Adrenal gland (tissue), 9 donors: ENCODE measurements at regions not wholly inside any gene's neighbourhood (a gene's known extent, or its start where the extent isn't known, plus 50 kb on each side); places are given as distances from the start of the nearest gene placed in this dataset.

Experiments used
- DNase-seq, 7 donors: peaks; one replicate each; pipeline ENCODE4 v3.0.0-alpha.2; 2019 to 2020
- H3K27ac ChIP-seq, 5 donors: fragments of 200-600 bp; sonication (generic) in 4 of 5; 1 replicate in 3 of 5; 2 replicates in 2 of 5; pipeline versions ENCODE4 v1.5.1 to v1.8.0; 2016 to 2020; ENCODE audit warnings: mild to moderate bottlenecking in 1 of 5
- H3K27me3 ChIP-seq: fragments of 200-600 bp; 2 replicates; pipeline ENCODE4 v1.8.0; 2021
- H3K36me3 ChIP-seq, 2 donors: fragments of 200-600 bp; replicated peaks in 1 of 2; 1 replicate in 1 of 2; 2 replicates in 1 of 2; pipeline versions ENCODE4 v1.5.1 to v1.8.0; 2018 to 2022
- H3K4me1 ChIP-seq, 2 donors: fragments of 200-600 bp; replicated peaks in 1 of 2; 1 replicate in 1 of 2; 2 replicates in 1 of 2; pipeline versions ENCODE4 v1.5.1 to v1.8.0; 2018 to 2021
- H3K4me3 ChIP-seq, 4 donors: fragments of 200-600 bp; sonication (generic) in 3 of 4; one replicate each; pipeline ENCODE4 v1.5.1; 2016 to 2018
- H3K9me3 ChIP-seq, 3 donors: fragments of 200-600 bp; sonication (generic) in 1 of 3; replicated peaks in 1 of 3; 1 replicate in 2 of 3; 2 replicates in 1 of 3; pipeline versions ENCODE4 v1.5.1 to v1.8.0; 2016 to 2021
- CTCF ChIP-seq, 6 experiments: fragments of 450-650 bp in 4 of 6; fragments of 200-600 bp in 2 of 6; sonication (generic) in 1 of 6; IDR thresholded peaks; 1 replicate in 5 of 6; 2 replicates in 1 of 6; pipeline versions ENCODE4 v1.5.1 to v1.8.0; 2016 to 2021; ENCODE audit warnings: antibody characterized with exemption in 6 of 6, mild to moderate bottlenecking in 2 of 6, moderate library complexity in 1 of 6
- POLR2A ChIP-seq, 2 donors: fragments of 450-650 bp; IDR thresholded peaks; one replicate each; pipeline ENCODE4 v1.6.1; 2017; ENCODE audit warnings: antibody characterized with exemption in 2 of 2, mild to moderate bottlenecking in 2 of 2, moderate library complexity in 1 of 2
- WGBS, 4 donors: extraction: QIAGEN DNeasy Blood & Tissue Kit in 2 of 4; methylation state at CpG; one replicate each; pipeline versions ENCODE4 v1.1.5 to v1.1.7; 2013 to 2017; 5-methylcytosine and 5-hydroxymethylcytosine counted together
- intact Hi-C, 2 donors: fragments of 100-400 bp; cut with DNase I; formaldehyde crosslinking; loops; one replicate each; pipeline versions ENCODE4 v1.14.1 to v1.15.0; 2022 to 2023
- donor health status: healthy with polysubstance abuse.
- donor health status: Bipolar disorder and iron deficiency.
- donor health status: DM: yes; HTN: yes; CAD: no.
- donor health status: DM: no; HTN: no; CAD: no.
- donor health status: DM: no; HTN: no; CAD: no.

GRCh38 chr20:39532205-39532604 is 570.1 kb downstream of the DHX35 start:
- Histone ChIP-seq H3K36me3 (no peaks in the 10 kb centered on the region), H3K4me3 (no peak overlapping the region), H3K4me1 (no peaks in the 10 kb centered on the region), H3K27ac (no peak overlapping the region), H3K27me3 (no peaks in the 10 kb centered on the region), H3K9me3 (no peaks in the 10 kb centered on the region)
- no peak for DNase-seq
- intact Hi-C loops, result no loop called here
- 68 to 95% (median 83%) methylated on average over 1 of the region's 1 CpG for WGBS, 4 donors
- no peak for TF ChIP-seq CTCF (IDR thresholded peaks at IDR 0.05)
- TF ChIP-seq POLR2A (IDR thresholded peaks at IDR 0.05), result no peak

- H3K27ac ChIP-seq, result no peak overlapping the region
- H3K36me3 ChIP-seq, result no peaks in the 10 kb centered on the region
- no peaks in the 10 kb centered on the region for H3K9me3 ChIP-seq
- intact Hi-C loops, result no loop called here
- H3K4me3 ChIP-seq, result no peak overlapping the region
- TF ChIP-seq CTCF (IDR thresholded peaks at IDR 0.05) (no peak), POLR2A (IDR thresholded peaks at IDR 0.05) (no peak)
- WGBS, 4 donors, result 81 to 89% (median 87%) methylated on average over 2 to 4 of the region's 4 CpGs
- no peaks in the 10 kb centered on the region for H3K27me3 ChIP-seq
- H3K4me1 ChIP-seq, result no peaks in the 10 kb centered on the region
- no peak for DNase-seq
These were observed 566.3 kb downstream of the DHX35 start for GRCh38 chr20:39528436-39528835.

GRCh38 chr20:39524371-39524911 is 562.3 kb downstream of the DHX35 start:
- 51 to 63% (median 58%) methylated on average over 4 of the region's 4 CpGs for WGBS, 4 donors
- intact Hi-C loops, result no loop called here
- no peaks in the 10 kb centered on the region for H3K9me3 ChIP-seq
- H3K4me1 ChIP-seq, result no peaks in the 10 kb centered on the region
- TF ChIP-seq CTCF (IDR thresholded peaks at IDR 0.05) (no peak), POLR2A (IDR thresholded peaks at IDR 0.05) (no peak)
- no peaks in the 10 kb centered on the region for H3K27me3 ChIP-seq
- no peak overlapping the region for H3K27ac ChIP-seq
- no peaks in the 10 kb centered on the region for H3K36me3 ChIP-seq
- H3K4me3 ChIP-seq, result no peak overlapping the region
- DNase-seq, result peak in 2 of 7 donors; percentile 10 to 22

GRCh38 chr20:39523405-39523804 is 561.3 kb downstream of the DHX35 start:
- Histone ChIP-seq H3K36me3 (no peaks in the 10 kb centered on the region), H3K9me3 (no peaks in the 10 kb centered on the region), H3K27ac (no peak overlapping the region), H3K4me3 (no peak overlapping the region), H3K4me1 (no peaks in the 10 kb centered on the region), H3K27me3 (no peaks in the 10 kb centered on the region)
- TF ChIP-seq CTCF (IDR thresholded peaks at IDR 0.05), result no peak
- TF ChIP-seq POLR2A (IDR thresholded peaks at IDR 0.05), result no peak
- 86 to 100% (median 95%) methylated on average over 1 of the region's 1 CpG for WGBS, 4 donors
- no peak for DNase-seq
- intact Hi-C loops, result no loop called here
